ENCODE measurements at regions not wholly inside any gene's neighbourhood (a gene's known extent, or its start where the extent isn't known, plus 50 kb on each side); places are given as distances from the start of the nearest gene placed in this dataset.

DNA sequence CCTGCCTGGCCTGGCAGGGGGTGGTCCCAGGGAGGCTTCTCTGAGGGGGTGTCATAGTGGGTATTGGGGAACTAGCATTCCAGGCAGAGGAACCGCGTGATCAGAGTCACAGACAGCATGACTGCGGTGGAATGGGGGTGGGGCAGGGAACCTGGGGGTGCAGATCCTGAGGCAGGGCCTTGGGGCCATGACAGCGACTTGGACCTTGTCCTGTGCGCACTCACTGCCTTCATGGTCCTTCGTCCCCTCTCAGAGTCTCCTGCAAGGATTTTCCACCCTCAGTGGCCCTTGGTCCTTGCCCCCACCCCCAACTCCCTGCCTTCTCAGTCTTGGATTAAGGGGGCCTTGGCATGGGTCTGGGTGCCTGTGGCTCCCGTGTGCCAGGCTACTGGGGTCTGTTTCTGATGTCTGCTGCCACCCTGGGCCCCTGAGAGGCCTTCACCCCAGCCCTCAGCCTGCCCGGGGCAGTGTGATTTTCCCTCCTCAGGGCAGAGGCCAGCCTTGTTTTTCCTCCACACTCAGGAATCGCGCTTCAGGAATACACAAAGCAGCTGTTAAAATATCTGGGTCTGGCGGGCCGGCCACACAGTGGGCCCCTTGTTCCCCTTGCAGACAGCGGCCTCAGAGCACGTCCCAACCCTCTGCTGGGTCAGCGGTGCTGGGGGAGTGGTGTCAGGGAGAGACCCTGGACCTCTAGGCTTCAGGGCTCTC lies 51.6 kb downstream of the GLI2 start:
- H3K4me1 ChIP-seq (ENCODE audit: insufficient read depth, low read length) = peaks cover 22% of the 10 kb centered on the region
- ChIA-PET POLR2A (no interaction called here), CTCF (ENCODE audit: low intra/inter-chr PET ratio, low total read pairs) (no interaction called here)
- no peaks in the 10 kb centered on the region for H3K79me2 ChIP-seq (ENCODE audit: insufficient read depth, low read length)
- WGBS (ENCODE audit: low lambda C conversion rate) = 5% methylated on average over 11 of the region's 15 CpGs
- no peaks in the 10 kb centered on the region for H3K36me3 ChIP-seq (replicated peaks in 1 of 2; ENCODE audit: control insufficient read depth in 1 of 2, insufficient read depth in 2 of 2, low read length in 2 of 2)
- H4K20me1 ChIP-seq (ENCODE audit: insufficient read depth, low read length) = no peaks in the 10 kb centered on the region; the same call in 1 of the 2 replicates
- no peak for FAIRE-seq
- peak; percentile 38 for ATAC-seq
- H3K9ac ChIP-seq (ENCODE audit: insufficient read depth, low read depth, low read length) = no peak overlapping the region
- BruUV-seq (replicated peaks) = no TSS peak
- in situ Hi-C loops (cut with HindIII; ENCODE audit: extremely low pct_ligation_motif_present, low pct_unique_long_range_greater_than_20kb) (no loop called here), intact Hi-C loops (cut with micrococcal nuclease; ENCODE audit: unreplicated experiment) (no loop called here)
- no peak overlapping the region for H3K27ac ChIP-seq (ENCODE audit: extremely low read length, insufficient read depth, low read length)
- H3K9me3 ChIP-seq (ENCODE audit: low read length) = no peaks in the 10 kb centered on the region
- no peak overlapping the region for H2AFZ ChIP-seq (ENCODE audit: low read length)
- no peak overlapping the region; a peak in 1 of 6 replicates for H3K4me3 ChIP-seq (replicated peaks in 1 of 3; ENCODE audit: insufficient read depth in 1 of 3, low read depth in 2 of 3, low read length in 3 of 3)
- peaks cover 5 to 87% of the 10 kb centered on the region in 2 experiments; a peak in 4 of 5 replicates for H3K27me3 ChIP-seq (ENCODE audit: control insufficient read depth in 1 of 2, insufficient read depth in 2 of 2, low read length in 2 of 2)
- peak overlapping the region; percentile 13 for H3K4me2 ChIP-seq (ENCODE audit: low read depth, low read length)
- no peak for DNase-seq (ENCODE audit: low spot score)
- TF ChIP-seq ZNF264 (CRISPR knock-in tag; IDR thresholded peaks at IDR 0.05) (no peak), HNRNPL (IDR thresholded peaks at IDR 0.05; ENCODE audit: low read depth, low read length) (peak; percentile 84), ZNF263 (CRISPR knock-in tag; IDR thresholded peaks at IDR 0.05) (no peak), HMG20A (CRISPR knock-in tag; IDR thresholded peaks at IDR 0.05; ENCODE audit: borderline replicate concordance) (no peak)
- TF ChIP-seq, protein P1, sequence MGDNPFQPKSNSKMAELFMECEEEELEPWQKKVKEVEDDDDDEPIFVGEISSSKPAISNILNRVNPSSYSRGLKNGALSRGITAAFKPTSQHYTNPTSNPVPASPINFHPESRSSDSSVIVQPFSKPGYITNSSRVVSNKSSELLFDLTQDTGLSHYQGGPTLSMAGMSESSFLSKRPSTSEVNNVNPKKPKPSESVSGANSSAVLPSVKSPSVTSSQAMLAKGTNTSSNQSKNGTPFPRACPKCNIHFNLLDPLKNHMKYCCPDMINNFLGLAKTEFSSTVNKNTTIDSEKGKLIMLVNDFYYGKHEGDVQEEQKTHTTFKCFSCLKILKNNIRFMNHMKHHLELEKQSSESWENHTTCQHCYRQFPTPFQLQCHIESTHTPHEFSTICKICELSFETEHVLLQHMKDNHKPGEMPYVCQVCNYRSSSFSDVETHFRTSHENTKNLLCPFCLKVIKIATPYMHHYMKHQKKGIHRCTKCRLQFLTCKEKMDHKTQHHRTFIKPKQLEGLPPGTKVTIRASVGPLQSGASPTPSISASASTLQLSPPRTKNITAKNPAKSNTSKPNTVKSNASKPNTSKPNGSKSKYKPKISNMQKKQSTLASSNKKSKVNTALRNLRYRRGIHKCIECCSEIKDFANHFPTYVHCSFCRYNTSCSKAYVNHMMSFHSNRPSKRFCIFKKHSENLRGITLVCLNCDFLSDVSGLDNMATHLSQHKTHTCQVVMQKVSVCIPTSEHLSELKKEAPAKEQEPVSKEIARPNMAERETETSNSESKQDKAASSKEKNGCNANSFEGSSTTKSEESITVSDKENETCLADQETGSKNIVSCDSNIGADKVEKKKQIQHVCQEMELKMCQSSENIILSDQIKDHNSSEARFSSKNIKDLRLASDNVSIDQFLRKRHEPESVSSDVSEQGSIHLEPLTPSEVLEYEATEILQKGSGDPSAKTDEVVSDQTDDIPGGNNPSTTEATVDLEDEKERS (CRISPR knock-in tag; IDR thresholded peaks at IDR 0.05) = no peak
- TF ChIP-seq, protein P2, sequence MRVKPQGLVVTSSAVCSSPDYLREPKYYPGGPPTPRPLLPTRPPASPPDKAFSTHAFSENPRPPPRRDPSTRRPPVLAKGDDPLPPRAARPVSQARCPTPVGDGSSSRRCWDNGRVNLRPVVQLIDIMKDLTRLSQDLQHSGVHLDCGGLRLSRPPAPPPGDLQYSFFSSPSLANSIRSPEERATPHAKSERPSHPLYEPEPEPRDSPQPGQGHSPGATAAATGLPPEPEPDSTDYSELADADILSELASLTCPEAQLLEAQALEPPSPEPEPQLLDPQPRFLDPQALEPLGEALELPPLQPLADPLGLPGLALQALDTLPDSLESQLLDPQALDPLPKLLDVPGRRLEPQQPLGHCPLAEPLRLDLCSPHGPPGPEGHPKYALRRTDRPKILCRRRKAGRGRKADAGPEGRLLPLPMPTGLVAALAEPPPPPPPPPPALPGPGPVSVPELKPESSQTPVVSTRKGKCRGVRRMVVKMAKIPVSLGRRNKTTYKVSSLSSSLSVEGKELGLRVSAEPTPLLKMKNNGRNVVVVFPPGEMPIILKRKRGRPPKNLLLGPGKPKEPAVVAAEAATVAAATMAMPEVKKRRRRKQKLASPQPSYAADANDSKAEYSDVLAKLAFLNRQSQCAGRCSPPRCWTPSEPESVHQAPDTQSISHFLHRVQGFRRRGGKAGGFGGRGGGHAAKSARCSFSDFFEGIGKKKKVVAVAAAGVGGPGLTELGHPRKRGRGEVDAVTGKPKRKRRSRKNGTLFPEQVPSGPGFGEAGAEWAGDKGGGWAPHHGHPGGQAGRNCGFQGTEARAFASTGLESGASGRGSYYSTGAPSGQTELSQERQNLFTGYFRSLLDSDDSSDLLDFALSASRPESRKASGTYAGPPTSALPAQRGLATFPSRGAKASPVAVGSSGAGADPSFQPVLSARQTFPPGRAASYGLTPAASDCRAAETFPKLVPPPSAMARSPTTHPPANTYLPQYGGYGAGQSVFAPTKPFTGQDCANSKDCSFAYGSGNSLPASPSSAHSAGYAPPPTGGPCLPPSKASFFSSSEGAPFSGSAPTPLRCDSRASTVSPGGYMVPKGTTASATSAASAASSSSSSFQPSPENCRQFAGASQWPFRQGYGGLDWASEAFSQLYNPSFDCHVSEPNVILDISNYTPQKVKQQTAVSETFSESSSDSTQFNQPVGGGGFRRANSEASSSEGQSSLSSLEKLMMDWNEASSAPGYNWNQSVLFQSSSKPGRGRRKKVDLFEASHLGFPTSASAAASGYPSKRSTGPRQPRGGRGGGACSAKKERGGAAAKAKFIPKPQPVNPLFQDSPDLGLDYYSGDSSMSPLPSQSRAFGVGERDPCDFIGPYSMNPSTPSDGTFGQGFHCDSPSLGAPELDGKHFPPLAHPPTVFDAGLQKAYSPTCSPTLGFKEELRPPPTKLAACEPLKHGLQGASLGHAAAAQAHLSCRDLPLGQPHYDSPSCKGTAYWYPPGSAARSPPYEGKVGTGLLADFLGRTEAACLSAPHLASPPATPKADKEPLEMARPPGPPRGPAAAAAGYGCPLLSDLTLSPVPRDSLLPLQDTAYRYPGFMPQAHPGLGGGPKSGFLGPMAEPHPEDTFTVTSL (CRISPR knock-in tag; IDR thresholded peaks at IDR 0.05; ENCODE audit: borderline replicate concordance) = no peak
- TF ChIP-seq, protein P3, sequence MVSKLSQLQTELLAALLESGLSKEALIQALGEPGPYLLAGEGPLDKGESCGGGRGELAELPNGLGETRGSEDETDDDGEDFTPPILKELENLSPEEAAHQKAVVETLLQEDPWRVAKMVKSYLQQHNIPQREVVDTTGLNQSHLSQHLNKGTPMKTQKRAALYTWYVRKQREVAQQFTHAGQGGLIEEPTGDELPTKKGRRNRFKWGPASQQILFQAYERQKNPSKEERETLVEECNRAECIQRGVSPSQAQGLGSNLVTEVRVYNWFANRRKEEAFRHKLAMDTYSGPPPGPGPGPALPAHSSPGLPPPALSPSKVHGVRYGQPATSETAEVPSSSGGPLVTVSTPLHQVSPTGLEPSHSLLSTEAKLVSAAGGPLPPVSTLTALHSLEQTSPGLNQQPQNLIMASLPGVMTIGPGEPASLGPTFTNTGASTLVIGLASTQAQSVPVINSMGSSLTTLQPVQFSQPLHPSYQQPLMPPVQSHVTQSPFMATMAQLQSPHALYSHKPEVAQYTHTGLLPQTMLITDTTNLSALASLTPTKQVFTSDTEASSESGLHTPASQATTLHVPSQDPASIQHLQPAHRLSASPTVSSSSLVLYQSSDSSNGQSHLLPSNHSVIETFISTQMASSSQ (IDR thresholded peaks at IDR 0.05; ENCODE audit: low read depth) = no peak
- TF ChIP-seq, protein P3 (CRISPR knock-in tag; IDR thresholded peaks at IDR 0.05; ENCODE audit: borderline replicate concordance) = no peak
- TF ChIP-seq, protein P4, sequence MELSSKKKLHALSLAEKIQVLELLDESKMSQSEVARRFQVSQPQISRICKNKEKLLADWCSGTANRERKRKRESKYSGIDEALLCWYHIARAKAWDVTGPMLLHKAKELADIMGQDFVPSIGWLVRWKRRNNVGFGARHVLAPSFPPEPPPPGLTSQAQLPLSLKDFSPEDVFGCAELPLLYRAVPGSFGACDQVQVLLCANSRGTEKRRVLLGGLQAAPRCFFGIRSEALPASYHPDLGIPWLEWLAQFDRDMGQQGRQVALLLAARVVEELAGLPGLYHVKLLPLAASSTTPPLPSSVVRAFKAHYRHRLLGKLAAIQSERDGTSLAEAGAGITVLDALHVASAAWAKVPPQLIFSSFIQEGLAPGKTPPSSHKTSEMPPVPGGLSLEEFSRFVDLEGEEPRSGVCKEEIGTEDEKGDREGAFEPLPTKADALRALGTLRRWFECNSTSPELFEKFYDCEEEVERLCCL (CRISPR knock-in tag; IDR thresholded peaks at IDR 0.05; ENCODE audit: borderline replicate concordance) = no peak

Data from HepG2 (cell line).